Bronchial epithelial cell (primary cell): ENCODE measurements at regions not wholly inside any gene's neighbourhood (a gene's known extent, or its start where the extent isn't known, plus 50 kb on each side); places are given as distances from the start of the nearest gene placed in this dataset.

ENCODE experiments used
- DNase-seq: peaks from one replicate; pipeline ENCODE4 v3.0.0-alpha.2; 2010; ENCODE audit warnings: low read depth
- FAIRE-seq: peaks from 2 replicates; lab custom pipeline; 2011; peaks lifted over from hg19 to GRCh38; lab: Jason Lieb, UNC
- H3K27me3 ChIP-seq: 2 replicates; pipeline ENCODE4 v1.5.1; 2011; ENCODE audit warnings: low read length; ENCODE audit not compliant: control insufficient read depth, insufficient read depth
- H3K36me3 ChIP-seq: 2 replicates; pipeline ENCODE4 v1.5.1; 2011; ENCODE audit warnings: low read length; ENCODE audit not compliant: control insufficient read depth, insufficient read depth
- H3K4me3 ChIP-seq: 2 replicates; pipeline ENCODE4 v1.5.1; 2011; ENCODE audit warnings: mild to moderate bottlenecking, low read depth, low read length, control low read depth
- CTCF ChIP-seq: IDR thresholded peaks from 2 replicates; pipeline ENCODE4 v1.5.1; 2011; ENCODE audit warnings: mild to moderate bottlenecking, moderate library complexity, low read length, control low read depth, inconsistent platforms; ENCODE audit not compliant: insufficient read depth, severe bottlenecking

GRCh38 chr3:150311156-150311555 is 96.9 kb upstream of the TSC22D2 start:
- DNase-seq (no peak), FAIRE-seq (no peak)
- Histone ChIP-seq H3K4me3 (no peak overlapping the region), H3K27me3 (no peaks in the 10 kb centered on the region), H3K36me3 (no peaks in the 10 kb centered on the region)
- no peak for TF ChIP-seq CTCF

GRCh38 chr3:150309557-150309956 is 98.5 kb upstream of the TSC22D2 start:
- DNase-seq: peak; percentile 93
- no peak for FAIRE-seq
- Histone ChIP-seq H3K36me3 (no peaks in the 10 kb centered on the region), H3K4me3 (no peak overlapping the region), H3K27me3 (no peaks in the 10 kb centered on the region)
- TF ChIP-seq CTCF: no peak

GRCh38 chr3:150309257-150309542 is 98.9 kb upstream of the TSC22D2 start:
- Histone ChIP-seq H3K27me3 (no peaks in the 10 kb centered on the region), H3K4me3 (no peak overlapping the region), H3K36me3 (no peaks in the 10 kb centered on the region)
- FAIRE-seq (no peak), DNase-seq (no peak)
- no peak for TF ChIP-seq CTCF

- no peaks in the 10 kb centered on the region for H3K27me3 ChIP-seq
- H3K4me3 ChIP-seq: no peak overlapping the region
- FAIRE-seq: no peak
- H3K36me3 ChIP-seq: no peaks in the 10 kb centered on the region
- no peak for TF ChIP-seq CTCF
- DNase-seq: no peak
Observed at GRCh38 chr3:150308481-150309256, 99.4 kb upstream of the TSC22D2 start.

GRCh38 chr3:150308037-150308319 is 100.1 kb upstream of the TSC22D2 start:
- no peak for DNase-seq
- FAIRE-seq: no peak

More at GRCh38 chr3:150308037-150308319, 100.1 kb upstream of the TSC22D2 start:
- Histone ChIP-seq H3K27me3 (no peaks in the 10 kb centered on the region), H3K4me3 (no peak overlapping the region), H3K36me3 (no peaks in the 10 kb centered on the region)
- no peak for TF ChIP-seq CTCF
